NB4 (cell line): ENCODE measurements at regions not wholly inside any gene's neighbourhood (a gene's known extent, or its start where the extent isn't known, plus 50 kb on each side); places are given as distances from the start of the nearest gene placed in this dataset.

Source experiments
- CTCF ChIP-seq: IDR thresholded peaks from one replicate; pipeline ENCODE4 v1.5.1; 2012; ENCODE audit warnings: low read depth, low read length
- MAX ChIP-seq: IDR thresholded peaks from 2 replicates; pipeline ENCODE4 v1.6.1; 2011; ENCODE audit warnings: low read depth, low read length
- MYC ChIP-seq: IDR thresholded peaks from 2 replicates; pipeline ENCODE4 v1.6.1; 2011; ENCODE audit warnings: low read depth, low read length
- POLR2A ChIP-seq: IDR thresholded peaks from 2 replicates; pipeline ENCODE4 v1.6.1; 2011; ENCODE audit warnings: mild to moderate bottlenecking; ENCODE audit not compliant: insufficient read length; ENCODE audit errors: extremely low read depth

- TF ChIP-seq CTCF (no peak), POLR2A (no peak), MYC (no peak), MAX (no peak)
Measured at GRCh38 chr4:24473309-24473721, 111.0 kb downstream of the DHX15 start.
